ENCODE measurements at regions not wholly inside any gene's neighbourhood (a gene's known extent, or its start where the extent isn't known, plus 50 kb on each side); places are given as distances from the start of the nearest gene placed in this dataset.

DNA sequence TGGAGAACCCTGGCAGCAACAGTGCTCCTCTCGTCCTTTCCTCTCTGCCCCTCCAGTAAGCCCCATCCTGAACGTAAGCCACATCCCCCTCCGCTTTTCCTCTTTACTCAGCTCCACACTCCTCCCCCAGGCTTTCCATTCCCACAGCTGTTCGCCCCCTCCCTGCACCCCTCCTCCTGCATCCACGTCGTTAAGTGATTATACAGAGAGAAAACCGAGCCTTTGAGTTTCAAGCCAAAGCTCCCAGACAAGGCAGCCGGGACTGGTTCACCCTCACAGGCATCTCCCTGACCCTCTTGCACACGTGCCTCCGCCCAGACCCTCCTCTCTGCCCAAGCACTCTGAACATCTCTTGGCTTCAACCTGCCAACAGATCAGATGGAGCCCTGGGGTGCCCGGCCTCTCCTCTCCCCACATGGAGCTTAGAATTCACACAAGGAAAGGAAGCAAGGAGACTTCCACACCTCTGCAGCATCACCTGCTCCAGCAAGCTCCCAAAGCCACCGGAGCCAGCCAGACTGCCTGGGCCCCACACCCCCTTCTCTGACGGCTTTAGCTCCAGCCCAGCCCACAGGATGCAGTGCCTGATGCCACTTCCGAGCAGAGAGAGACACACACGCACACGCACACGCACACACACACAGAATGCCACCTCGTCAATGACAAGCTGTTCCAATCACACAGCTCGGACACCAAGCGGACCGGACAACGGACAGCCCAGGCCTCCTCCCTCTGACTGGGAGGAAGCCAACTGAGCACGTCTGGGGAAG is 99.9 kb upstream of the CCL2 start:
- peaks cover 27% of the 10 kb centered on the region for H3K27me3 Mint-ChIP-seq (ENCODE audit: insufficient read depth)
- DNase-seq: no peak
- TF ChIP-seq, protein P1, sequence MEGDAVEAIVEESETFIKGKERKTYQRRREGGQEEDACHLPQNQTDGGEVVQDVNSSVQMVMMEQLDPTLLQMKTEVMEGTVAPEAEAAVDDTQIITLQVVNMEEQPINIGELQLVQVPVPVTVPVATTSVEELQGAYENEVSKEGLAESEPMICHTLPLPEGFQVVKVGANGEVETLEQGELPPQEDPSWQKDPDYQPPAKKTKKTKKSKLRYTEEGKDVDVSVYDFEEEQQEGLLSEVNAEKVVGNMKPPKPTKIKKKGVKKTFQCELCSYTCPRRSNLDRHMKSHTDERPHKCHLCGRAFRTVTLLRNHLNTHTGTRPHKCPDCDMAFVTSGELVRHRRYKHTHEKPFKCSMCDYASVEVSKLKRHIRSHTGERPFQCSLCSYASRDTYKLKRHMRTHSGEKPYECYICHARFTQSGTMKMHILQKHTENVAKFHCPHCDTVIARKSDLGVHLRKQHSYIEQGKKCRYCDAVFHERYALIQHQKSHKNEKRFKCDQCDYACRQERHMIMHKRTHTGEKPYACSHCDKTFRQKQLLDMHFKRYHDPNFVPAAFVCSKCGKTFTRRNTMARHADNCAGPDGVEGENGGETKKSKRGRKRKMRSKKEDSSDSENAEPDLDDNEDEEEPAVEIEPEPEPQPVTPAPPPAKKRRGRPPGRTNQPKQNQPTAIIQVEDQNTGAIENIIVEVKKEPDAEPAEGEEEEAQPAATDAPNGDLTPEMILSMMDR (IDR thresholded peaks at IDR 0.05): no peak
- no peaks in the 10 kb centered on the region for H3K4me1 Mint-ChIP-seq (ENCODE audit: low read depth)
- peaks cover 6% of the 10 kb centered on the region; the same call in 1 of the 2 replicates for H3K9me3 Mint-ChIP-seq
- H3K36me3 Mint-ChIP-seq (ENCODE audit: low read depth): peaks cover 4% of the 10 kb centered on the region; the same call in 1 of the 2 replicates
- H3K27ac Mint-ChIP-seq: no peak overlapping the region
- no peak overlapping the region for H3K4me3 Mint-ChIP-seq

DNA sequence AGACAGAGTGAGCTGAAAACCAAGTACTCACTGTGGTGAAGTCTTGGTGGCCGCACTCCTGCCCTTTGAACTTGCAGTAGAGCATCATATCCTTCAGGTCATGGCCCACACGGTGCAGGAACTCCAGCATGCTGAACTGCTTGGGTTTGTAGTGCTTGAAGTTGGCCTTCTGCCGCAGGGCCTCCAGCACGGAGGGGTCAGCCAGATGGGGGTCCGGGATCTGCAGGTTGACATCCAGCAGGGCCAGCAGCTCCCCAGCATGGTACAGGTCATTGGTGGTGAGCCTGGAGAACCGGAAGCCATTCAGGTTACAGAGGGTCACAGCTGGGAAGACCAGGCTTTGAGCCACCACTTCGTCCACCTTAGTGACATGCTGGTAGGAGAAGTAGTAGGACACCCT is 99.1 kb upstream of the CCL2 start:
- no peaks in the 10 kb centered on the region for H3K4me1 Mint-ChIP-seq (ENCODE audit: low read depth)
- no peak for DNase-seq

DNA sequence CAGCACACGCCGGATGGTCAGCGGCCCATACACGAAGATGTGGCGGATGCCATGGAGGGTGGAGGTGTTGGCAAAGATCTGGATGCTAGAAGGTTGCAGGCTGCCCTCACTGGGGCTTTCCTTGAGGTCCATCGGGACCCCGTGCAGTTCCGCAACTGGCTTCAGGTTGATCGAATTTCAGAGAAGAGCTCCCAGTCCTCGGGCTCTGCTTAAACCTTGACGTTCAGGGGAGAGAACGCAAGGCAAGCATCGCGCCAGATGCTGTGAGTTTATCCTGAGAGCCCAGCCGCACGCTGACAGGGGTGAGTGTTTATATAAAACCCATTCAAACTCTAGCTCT is 98.7 kb upstream of the CCL2 start:
- TF ChIP-seq, protein P1 (IDR thresholded peaks at IDR 0.05): no peak
- Mint-ChIP-seq H3K4me3 (no peak overlapping the region), H3K36me3 (ENCODE audit: low read depth) (peaks cover 4% of the 10 kb centered on the region; the same call in 1 of the 2 replicates), H3K4me1 (ENCODE audit: low read depth) (no peaks in the 10 kb centered on the region), H3K9me3 (peaks cover 6% of the 10 kb centered on the region; the same call in 1 of the 2 replicates), H3K27me3 (ENCODE audit: insufficient read depth) (peaks cover 27% of the 10 kb centered on the region), H3K27ac (no peak overlapping the region)
- DNase-seq: no peak

More for the DNA sequence above, 99.1 kb upstream of the CCL2 start:
- H3K36me3 Mint-ChIP-seq (ENCODE audit: low read depth): peaks cover 4% of the 10 kb centered on the region; the same call in 1 of the 2 replicates
- H3K4me3 Mint-ChIP-seq: no peak overlapping the region
- H3K27ac Mint-ChIP-seq: no peak overlapping the region
- peaks cover 27% of the 10 kb centered on the region for H3K27me3 Mint-ChIP-seq (ENCODE audit: insufficient read depth)
- TF ChIP-seq, protein P1 (IDR thresholded peaks at IDR 0.05): no peak
- peaks cover 6% of the 10 kb centered on the region; the same call in 1 of the 2 replicates for H3K9me3 Mint-ChIP-seq

DNA sequence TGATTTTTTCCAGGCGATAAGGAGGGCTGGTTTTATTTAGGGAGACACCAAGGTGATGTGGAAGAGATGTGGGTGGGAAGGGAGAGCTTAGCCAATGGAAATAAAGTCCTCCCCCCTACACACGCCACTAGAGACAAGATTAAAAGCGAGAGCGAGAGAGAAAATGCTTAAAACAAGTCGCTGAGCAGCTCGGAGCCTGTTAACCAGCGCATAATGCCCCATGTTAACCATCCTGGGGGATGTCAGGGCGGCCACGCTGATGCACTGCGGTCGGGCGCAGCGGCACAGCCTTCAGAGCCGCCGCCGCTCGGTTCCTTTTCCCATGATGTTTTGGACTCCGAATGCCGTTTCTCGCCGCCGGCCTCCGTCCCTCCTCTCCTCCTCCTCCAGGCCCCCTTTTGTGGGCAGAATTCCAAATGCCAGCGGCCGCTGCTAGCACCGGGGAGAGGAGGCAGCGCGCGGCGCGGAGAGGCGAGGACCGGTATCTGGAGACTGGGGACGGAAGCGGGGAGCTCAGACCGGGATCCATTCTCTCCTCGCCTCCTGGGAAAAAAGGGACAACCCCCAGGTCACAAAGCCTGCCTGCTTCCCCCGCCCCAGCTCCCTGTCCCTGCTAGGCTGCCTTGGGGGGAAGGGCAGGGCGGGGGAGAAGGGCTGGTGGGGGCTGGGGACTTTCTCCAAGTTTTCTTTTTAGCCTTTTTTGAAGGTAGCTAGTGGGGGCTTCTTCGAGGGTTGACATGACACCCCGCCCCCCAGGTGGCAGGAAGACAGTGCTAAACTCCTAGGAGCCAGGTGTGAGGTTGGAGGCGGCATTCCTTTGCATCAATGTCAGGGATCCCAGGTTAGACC is 98.1 kb upstream of the CCL2 start:
- H3K36me3 Mint-ChIP-seq (ENCODE audit: low read depth): peaks cover 4% of the 10 kb centered on the region; the same call in 1 of the 2 replicates
- TF ChIP-seq, protein P1 (IDR thresholded peaks at IDR 0.05): no peak
- no peak for DNase-seq
- H3K9me3 Mint-ChIP-seq: peaks cover 6% of the 10 kb centered on the region; the same call in 1 of the 2 replicates
- no peak overlapping the region for H3K4me3 Mint-ChIP-seq
- H3K27me3 Mint-ChIP-seq (ENCODE audit: insufficient read depth): peaks cover 27% of the 10 kb centered on the region
- H3K4me1 Mint-ChIP-seq (ENCODE audit: low read depth): no peaks in the 10 kb centered on the region
- H3K27ac Mint-ChIP-seq: no peak overlapping the region

DNA sequence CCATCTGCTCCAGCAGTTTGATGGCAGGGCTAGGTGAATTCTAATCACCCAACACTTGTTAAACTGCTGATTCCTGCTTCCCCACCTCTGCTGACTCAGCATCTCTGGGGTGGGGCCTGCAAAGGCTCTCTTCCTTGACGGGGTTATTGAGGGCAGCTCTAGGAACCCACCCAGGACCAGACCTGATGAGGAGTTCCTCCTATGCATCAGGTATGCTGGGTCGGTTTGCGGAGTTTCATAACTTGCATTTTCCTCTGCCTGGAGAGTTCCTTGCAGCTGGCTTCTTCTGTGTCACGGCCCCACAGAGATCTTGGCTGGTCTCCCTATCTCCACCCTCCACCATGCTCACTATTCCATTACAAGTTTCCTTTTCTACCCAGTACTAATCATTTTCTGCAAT is 93.4 kb upstream of the CCL2 start:
- H3K4me1 Mint-ChIP-seq (ENCODE audit: low read depth): no peaks in the 10 kb centered on the region
- H3K4me3 Mint-ChIP-seq: no peak overlapping the region
- H3K27ac Mint-ChIP-seq: no peak overlapping the region
- no peaks in the 10 kb centered on the region for H3K9me3 Mint-ChIP-seq
- H3K27me3 Mint-ChIP-seq (ENCODE audit: insufficient read depth): peaks cover 10% of the 10 kb centered on the region; the same call in 1 of the 2 replicates
- peaks cover under 1% of the 10 kb centered on the region; the same call in 1 of the 2 replicates for H3K36me3 Mint-ChIP-seq (ENCODE audit: low read depth)
- no peak for DNase-seq
- TF ChIP-seq, protein P1 (IDR thresholded peaks at IDR 0.05): no peak
